GM23338 (cell line): ENCODE measurements at regions not wholly inside any gene's neighbourhood (a gene's known extent, or its start where the extent isn't known, plus 50 kb on each side); places are given as distances from the start of the nearest gene placed in this dataset.

Experiments used
- ATAC-seq: fragments of 200-7000 bp; cut with Tn5 transposase; 3 replicates; pipeline ENCODE4 v1.9.1; 2020
- DNase-seq: peaks from one replicate; pipeline ENCODE4 v3.0.0-alpha.2; 2015; ENCODE audit warnings: low spot score
- H2AFZ ChIP-seq: fragments of 200-600 bp; sonication (generic); 2 replicates; pipeline ENCODE4 v1.8.0; 2016; ENCODE audit warnings: antibody characterized with exemption, mild to moderate bottlenecking, moderate library complexity
- H3F3A ChIP-seq: fragments of 200-600 bp; sonication (generic); replicated peaks from 2 replicates; pipeline ENCODE4 v1.8.0; 2017; ENCODE audit warnings: antibody characterized with exemption, mixed run types, low read depth
- H3K27ac ChIP-seq: fragments of 200-600 bp; sonication (generic); 2 replicates; pipeline ENCODE4 v1.6.1; 2016; ENCODE audit warnings: low read depth
- H3K27me3 ChIP-seq: fragments of 200-600 bp; sonication (generic); 2 replicates; pipeline ENCODE4 v1.8.0; 2016; ENCODE audit warnings: mild to moderate bottlenecking, mixed run types, moderate library complexity; ENCODE audit not compliant: insufficient read depth
- H3K36me3 ChIP-seq: fragments of 200-600 bp; sonication (generic); 2 replicates; pipeline ENCODE4 v1.8.0; 2016; ENCODE audit warnings: mild to moderate bottlenecking; ENCODE audit not compliant: insufficient read depth
- H3K4me1 ChIP-seq: fragments of 200-600 bp; sonication (generic); 2 replicates; pipeline ENCODE4 v1.8.0; 2016; ENCODE audit warnings: mild to moderate bottlenecking, moderate library complexity; ENCODE audit not compliant: insufficient read depth
- H3K4me2 ChIP-seq: fragments of 200-600 bp; sonication (generic); 2 replicates; pipeline ENCODE4 v1.7.1; 2017; ENCODE audit warnings: mixed run types
- H3K4me3 ChIP-seq: fragments of 200-600 bp; sonication (generic); 2 replicates; pipeline ENCODE4 v1.6.1; 2016; ENCODE audit warnings: mixed run types
- H3K79me2 ChIP-seq: fragments of 200-600 bp; sonication (generic); replicated peaks from 2 replicates; pipeline ENCODE4 v1.8.0; 2017; ENCODE audit warnings: mild to moderate bottlenecking; ENCODE audit not compliant: insufficient read depth
- H3K9me2 ChIP-seq: fragments of 200-600 bp; sonication (generic); 2 replicates; pipeline ENCODE4 v1.8.0; 2017; ENCODE audit not compliant: insufficient read depth
- H4K20me1 ChIP-seq: fragments of 200-600 bp; sonication (generic); replicated peaks from 2 replicates; pipeline ENCODE4 v1.8.0; 2017; ENCODE audit warnings: mild to moderate bottlenecking; ENCODE audit not compliant: insufficient read depth
- H3K27ac Mint-ChIP-seq: 2 replicates; pipeline ENCODE4 v1.8.0; 2020; ENCODE audit warnings: inconsistent platforms, mild to moderate bottlenecking, moderate library complexity, mixed read lengths
- H3K27me3 Mint-ChIP-seq: 3 replicates; pipeline ENCODE4 v1.8.0; 2022; ENCODE audit warnings: low read depth, mild to moderate bottlenecking, moderate library complexity, mixed read lengths, inconsistent platforms; ENCODE audit not compliant: insufficient read depth, poor library complexity
- H3K36me3 Mint-ChIP-seq: 3 replicates; pipeline ENCODE4 v1.8.0; 2021; ENCODE audit warnings: low read depth, mild to moderate bottlenecking, inconsistent platforms, moderate library complexity, mixed read lengths
- H3K4me1 Mint-ChIP-seq: 3 replicates; pipeline ENCODE4 v1.8.0; 2020; ENCODE audit warnings: mild to moderate bottlenecking, inconsistent platforms, mixed read lengths
- H3K4me3 Mint-ChIP-seq: 3 replicates; pipeline ENCODE4 v1.8.0; 2021; ENCODE audit warnings: moderate library complexity, mild to moderate bottlenecking, inconsistent platforms, mixed read lengths
- H3K9me3 Mint-ChIP-seq: 3 replicates; pipeline ENCODE4 v1.8.0; 2020; ENCODE audit warnings: moderate library complexity, mild to moderate bottlenecking, inconsistent platforms, mixed read lengths
- CREB1 ChIP-seq: fragments of 250-450 bp; sonication (Bioruptor Pico); IDR thresholded peaks from 2 replicates; pipeline ENCODE4 v1.5.0; 2020; ENCODE audit warnings: low read depth, mild to moderate bottlenecking, moderate library complexity
- CTCF ChIP-seq, 2 experiments: fragments of 200-600 bp in 1 of 2; sonication (generic) in 1 of 2; conservative IDR thresholded peaks; 2 replicates each; pipeline versions ENCODE4 v1.5.1 to v1.6.1; 2016 to 2017; ENCODE audit warnings: antibody characterized with exemption in 2 of 2, low read depth in 2 of 2, mild to moderate bottlenecking in 2 of 2, moderate library complexity in 1 of 2
- EZH2 ChIP-seq: fragments of 200-600 bp; sonication (generic); IDR thresholded peaks from one replicate; pipeline ENCODE4 v1.8.0; 2017; ENCODE audit warnings: antibody characterized with exemption, mild to moderate bottlenecking, low read depth; ENCODE audit not compliant: unreplicated experiment
- EZH2phosphoT487 ChIP-seq: fragments of 200-600 bp; sonication (generic); IDR thresholded peaks from one replicate; pipeline ENCODE4 v1.8.1; 2018; ENCODE audit warnings: antibody characterized with exemption; ENCODE audit not compliant: unreplicated experiment
- JUNB ChIP-seq: IDR thresholded peaks from one replicate; pipeline ENCODE4 v1.6.1; 2016; ENCODE audit warnings: antibody characterized with exemption; ENCODE audit not compliant: unreplicated experiment
- NANOG ChIP-seq: IDR thresholded peaks from 2 replicates; pipeline ENCODE4 v1.6.1; 2016; ENCODE audit warnings: antibody characterized with exemption, borderline replicate concordance
- POLR2AphosphoS5 ChIP-seq: IDR thresholded peaks from 2 replicates; pipeline ENCODE4 v1.6.1; 2016; ENCODE audit warnings: antibody characterized with exemption, low read depth
- STAT1 ChIP-seq: IDR thresholded peaks from one replicate; pipeline ENCODE4 v1.6.1; 2016; ENCODE audit warnings: antibody characterized with exemption; ENCODE audit not compliant: unreplicated experiment
- ZNF114 ChIP-seq: fragments of 250-450 bp; sonication (Bioruptor Pico); IDR thresholded peaks from 2 replicates; pipeline ENCODE4 v1.5.0; 2020; ENCODE audit warnings: mild to moderate bottlenecking, moderate library complexity
- ZNF331 ChIP-seq: fragments of 250-450 bp; sonication (Bioruptor Pico); IDR thresholded peaks from 2 replicates; pipeline ENCODE4 v1.5.0; 2020; ENCODE audit warnings: low read depth, mild to moderate bottlenecking, moderate library complexity
- ZNF462 ChIP-seq: fragments of 250-450 bp; sonication (Bioruptor Pico); IDR thresholded peaks from 2 replicates; pipeline ENCODE4 v1.5.0; 2020; ENCODE audit warnings: mild to moderate bottlenecking, moderate library complexity
- TF ChIP-seq, protein P1 (sequence below): IDR thresholded peaks from 2 replicates; pipeline ENCODE4 v1.6.1; 2016; ENCODE audit warnings: antibody characterized with exemption
- TF ChIP-seq, protein P2 (sequence below): IDR thresholded peaks from one replicate; pipeline ENCODE4 v1.6.1; 2018; ENCODE audit warnings: antibody characterized with exemption; ENCODE audit not compliant: unreplicated experiment

DNA sequence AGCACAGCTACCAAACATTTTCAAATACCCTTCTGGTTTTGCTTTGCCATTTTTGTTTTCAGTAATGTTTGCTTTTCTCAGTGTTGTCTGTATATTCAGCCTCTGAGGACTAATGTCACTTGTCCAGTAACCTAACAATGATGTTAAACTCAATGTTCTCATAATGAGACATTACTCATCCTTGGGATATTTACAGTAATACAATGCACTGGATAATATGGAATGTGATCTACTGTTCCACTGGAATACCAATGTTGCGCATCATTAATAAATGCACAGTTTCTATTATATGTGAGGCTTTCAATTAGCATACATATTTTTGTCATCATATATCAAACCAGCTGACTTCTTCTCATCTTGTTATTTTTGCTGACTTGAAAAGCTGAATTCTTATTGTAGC, 259.1 kb downstream of the SH2D1A start:
- H3K27ac Mint-ChIP-seq, result no peak overlapping the region

More for the DNA sequence above, 259.1 kb downstream of the SH2D1A start:
- ATAC-seq (no peak), DNase-seq (no peak)
- no peak overlapping the region for H3K4me3 ChIP-seq
- no peaks in the 10 kb centered on the region for H3K9me2 ChIP-seq
- Mint-ChIP-seq H3K4me3 (no peak overlapping the region), H3K4me1 (no peaks in the 10 kb centered on the region), H3K9me3 (no peaks in the 10 kb centered on the region), H3K36me3 (no peaks in the 10 kb centered on the region), H3K27me3 (no peaks in the 10 kb centered on the region)
- no peaks in the 10 kb centered on the region for H3K27me3 ChIP-seq
- TF ChIP-seq EZH2 (no peak), EZH2phosphoT487 (no peak), ZNF114 (CRISPR knock-in tag) (no peak), ZNF462 (CRISPR knock-in tag) (no peak), NANOG (no peak), STAT1 (no peak), CTCF (conservative IDR thresholded peaks at IDR 0.05; ENCODE audit: low read depth in 2 of 2) (no peak), JUNB (no peak), CREB1 (no peak), POLR2AphosphoS5 (no peak), ZNF331 (CRISPR knock-in tag) (no peak)
- TF ChIP-seq, protein P1, sequence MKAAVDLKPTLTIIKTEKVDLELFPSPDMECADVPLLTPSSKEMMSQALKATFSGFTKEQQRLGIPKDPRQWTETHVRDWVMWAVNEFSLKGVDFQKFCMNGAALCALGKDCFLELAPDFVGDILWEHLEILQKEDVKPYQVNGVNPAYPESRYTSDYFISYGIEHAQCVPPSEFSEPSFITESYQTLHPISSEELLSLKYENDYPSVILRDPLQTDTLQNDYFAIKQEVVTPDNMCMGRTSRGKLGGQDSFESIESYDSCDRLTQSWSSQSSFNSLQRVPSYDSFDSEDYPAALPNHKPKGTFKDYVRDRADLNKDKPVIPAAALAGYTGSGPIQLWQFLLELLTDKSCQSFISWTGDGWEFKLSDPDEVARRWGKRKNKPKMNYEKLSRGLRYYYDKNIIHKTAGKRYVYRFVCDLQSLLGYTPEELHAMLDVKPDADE, result no peak
- TF ChIP-seq, protein P2, sequence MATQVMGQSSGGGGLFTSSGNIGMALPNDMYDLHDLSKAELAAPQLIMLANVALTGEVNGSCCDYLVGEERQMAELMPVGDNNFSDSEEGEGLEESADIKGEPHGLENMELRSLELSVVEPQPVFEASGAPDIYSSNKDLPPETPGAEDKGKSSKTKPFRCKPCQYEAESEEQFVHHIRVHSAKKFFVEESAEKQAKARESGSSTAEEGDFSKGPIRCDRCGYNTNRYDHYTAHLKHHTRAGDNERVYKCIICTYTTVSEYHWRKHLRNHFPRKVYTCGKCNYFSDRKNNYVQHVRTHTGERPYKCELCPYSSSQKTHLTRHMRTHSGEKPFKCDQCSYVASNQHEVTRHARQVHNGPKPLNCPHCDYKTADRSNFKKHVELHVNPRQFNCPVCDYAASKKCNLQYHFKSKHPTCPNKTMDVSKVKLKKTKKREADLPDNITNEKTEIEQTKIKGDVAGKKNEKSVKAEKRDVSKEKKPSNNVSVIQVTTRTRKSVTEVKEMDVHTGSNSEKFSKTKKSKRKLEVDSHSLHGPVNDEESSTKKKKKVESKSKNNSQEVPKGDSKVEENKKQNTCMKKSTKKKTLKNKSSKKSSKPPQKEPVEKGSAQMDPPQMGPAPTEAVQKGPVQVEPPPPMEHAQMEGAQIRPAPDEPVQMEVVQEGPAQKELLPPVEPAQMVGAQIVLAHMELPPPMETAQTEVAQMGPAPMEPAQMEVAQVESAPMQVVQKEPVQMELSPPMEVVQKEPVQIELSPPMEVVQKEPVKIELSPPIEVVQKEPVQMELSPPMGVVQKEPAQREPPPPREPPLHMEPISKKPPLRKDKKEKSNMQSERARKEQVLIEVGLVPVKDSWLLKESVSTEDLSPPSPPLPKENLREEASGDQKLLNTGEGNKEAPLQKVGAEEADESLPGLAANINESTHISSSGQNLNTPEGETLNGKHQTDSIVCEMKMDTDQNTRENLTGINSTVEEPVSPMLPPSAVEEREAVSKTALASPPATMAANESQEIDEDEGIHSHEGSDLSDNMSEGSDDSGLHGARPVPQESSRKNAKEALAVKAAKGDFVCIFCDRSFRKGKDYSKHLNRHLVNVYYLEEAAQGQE, result no peak
- H3F3A ChIP-seq, result no peaks in the 10 kb centered on the region
- no peaks in the 10 kb centered on the region for H3K4me1 ChIP-seq
- no peaks in the 10 kb centered on the region for H3K36me3 ChIP-seq
- no peaks in the 10 kb centered on the region for H3K79me2 ChIP-seq
- H3K4me2 ChIP-seq, result no peak overlapping the region
- H4K20me1 ChIP-seq, result no peaks in the 10 kb centered on the region
- H2AFZ ChIP-seq, result no peak overlapping the region
- H3K27ac ChIP-seq, result no peak overlapping the region
